CD8-positive, alpha-beta memory T cell (primary cell): ENCODE measurements at regions not wholly inside any gene's neighbourhood (a gene's known extent, or its start where the extent isn't known, plus 50 kb on each side); places are given as distances from the start of the nearest gene placed in this dataset.
"Not testable (repeated sequence)": the region's sequence is repeated elsewhere in the genome, so short reads cannot be mapped to it uniquely, and the experiment has no call there.

Experiments used
- CTCF ChIA-PET: fragments of 350-600 bp; sonication (Branson Sonifier 250); formaldehyde crosslinking; loops from one replicate; lab custom pipeline; 2021; ENCODE audit warnings: antibody characterized with exemption; lab: Charles Lee
- POLR2A ChIA-PET: fragments of 350-600 bp; sonication (Branson Sonifier 250); formaldehyde crosslinking; loops from one replicate; lab custom pipeline; 2021; ENCODE audit warnings: antibody characterized with exemption; lab: Charles Lee
- DNase-seq, 5 donors: peaks; one replicate each; pipeline versions ENCODE4 v3.0.0 to v3.0.0-alpha.2; 2020 to 2022; ENCODE audit warnings: mixed read lengths in 1 of 5
- H3K27ac ChIP-seq: one replicate; pipeline ENCODE4 v1.7.0; 2013; ENCODE audit warnings: low read depth, mild to moderate bottlenecking, low read length, moderate library complexity
- H3K27me3 ChIP-seq: 2 replicates; pipeline ENCODE4 v1.7.0; 2013; ENCODE audit warnings: low read length, mild to moderate bottlenecking; ENCODE audit not compliant: insufficient read depth, poor library complexity, severe bottlenecking
- H3K36me3 ChIP-seq: 2 replicates; pipeline ENCODE4 v1.7.0; 2013; ENCODE audit warnings: mild to moderate bottlenecking, low read length, moderate library complexity; ENCODE audit not compliant: insufficient read depth
- H3K4me1 ChIP-seq: 2 replicates; pipeline ENCODE4 v1.7.0; 2013; ENCODE audit warnings: mild to moderate bottlenecking, low read length, moderate library complexity; ENCODE audit not compliant: insufficient read depth
- H3K4me3 ChIP-seq: 2 replicates; pipeline ENCODE4 v1.7.0; 2013; ENCODE audit warnings: mild to moderate bottlenecking, low read length
- H3K9me3 ChIP-seq: 2 replicates; pipeline ENCODE4 v1.7.0; 2013; ENCODE audit warnings: mild to moderate bottlenecking, low read length
- H3K27ac Mint-ChIP-seq, 8 donors: one replicate each; pipeline ENCODE4 v1.8.0; 2020 to 2021; ENCODE audit warnings: mixed read lengths in 8 of 8, mild to moderate bottlenecking in 6 of 8, inconsistent platforms in 3 of 8, moderate library complexity in 3 of 8
- H3K27me3 Mint-ChIP-seq, 2 donors: one replicate each; pipeline ENCODE4 v1.8.0; 2020 to 2021; ENCODE audit warnings: mixed read lengths in 2 of 2, mild to moderate bottlenecking in 1 of 2, moderate library complexity in 1 of 2
- H3K36me3 Mint-ChIP-seq, 3 donors: one replicate each; pipeline ENCODE4 v1.8.0; 2020 to 2021; ENCODE audit warnings: mixed read lengths in 3 of 3, inconsistent platforms in 1 of 3, mild to moderate bottlenecking in 1 of 3
- H3K4me1 Mint-ChIP-seq, 3 donors: one replicate each; pipeline ENCODE4 v1.8.0; 2020 to 2021; ENCODE audit warnings: mixed read lengths in 3 of 3, inconsistent platforms in 1 of 3, mild to moderate bottlenecking in 1 of 3
- H3K4me3 Mint-ChIP-seq, 7 donors: one replicate each; pipeline ENCODE4 v1.8.0; 2020 to 2021; ENCODE audit warnings: mixed read lengths in 7 of 7, mild to moderate bottlenecking in 6 of 7, moderate library complexity in 4 of 7, inconsistent platforms in 2 of 7
- H3K9me3 Mint-ChIP-seq, 5 donors: one replicate each; pipeline ENCODE4 v1.8.0; 2020 to 2022; ENCODE audit warnings: mixed read lengths in 5 of 5, mild to moderate bottlenecking in 3 of 5, moderate library complexity in 2 of 5, inconsistent platforms in 1 of 5

- no peaks in the 10 kb centered on the region for H3K9me3 Mint-ChIP-seq
- H3K4me1 Mint-ChIP-seq, result peaks cover 0 to 1% (median 0%) of the 10 kb centered on the region in 3 donors
- no peak overlapping the region for H3K4me3 Mint-ChIP-seq
- CTCF ChIA-PET, result no interaction called here
- Histone ChIP-seq H3K4me3 (no peak overlapping the region), H3K27ac (no peak overlapping the region), H3K27me3 (no peaks in the 10 kb centered on the region), H3K4me1 (no peaks in the 10 kb centered on the region), H3K9me3 (no peaks in the 10 kb centered on the region), H3K36me3 (no peaks in the 10 kb centered on the region)
- DNase-seq, result no peak
- POLR2A ChIA-PET, result no interaction called here
- H3K27me3 Mint-ChIP-seq, result peaks cover 6 to 8% of the 10 kb centered on the region in 2 donors
- H3K27ac Mint-ChIP-seq, result no peak overlapping the region
- H3K36me3 Mint-ChIP-seq, result no peaks in the 10 kb centered on the region
Observed at GRCh38 chr12:124082687-124083086, 109.7 kb downstream of the ZNF664 start.

DNA sequence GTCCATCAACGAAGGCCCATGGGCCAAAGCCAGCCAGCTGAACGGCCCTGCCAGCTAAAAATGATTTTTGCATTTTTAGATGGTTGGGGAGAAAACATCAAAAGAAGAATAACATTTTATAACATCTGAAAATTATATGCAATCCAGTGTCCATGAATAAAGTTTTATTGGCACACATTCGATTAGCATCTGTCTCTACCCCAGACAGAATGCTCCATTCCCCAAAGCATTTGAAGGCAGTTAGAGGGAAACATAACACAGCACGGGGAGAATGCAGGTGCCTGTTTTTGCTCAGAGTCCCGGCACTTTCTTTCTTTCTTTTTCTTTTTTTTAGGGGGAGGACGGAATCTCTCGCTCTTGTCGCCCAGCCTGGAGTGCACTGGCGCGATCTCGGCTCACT, 110.7 kb downstream of the ZNF664 start:
- CTCF ChIA-PET, result no interaction called here
- Histone ChIP-seq H3K36me3 (no peaks in the 10 kb centered on the region), H3K9me3 (no peaks in the 10 kb centered on the region), H3K4me3 (no peak overlapping the region), H3K27me3 (no peaks in the 10 kb centered on the region), H3K27ac (no peak overlapping the region), H3K4me1 (no peaks in the 10 kb centered on the region)
- H3K27ac Mint-ChIP-seq, result no peak overlapping the region
- peaks cover 0 to 1% (median 0%) of the 10 kb centered on the region in 3 donors for H3K4me1 Mint-ChIP-seq
- no peaks in the 10 kb centered on the region for H3K36me3 Mint-ChIP-seq
- no peak for DNase-seq
- POLR2A ChIA-PET, result no interaction called here
- peaks cover 6 to 8% of the 10 kb centered on the region in 2 donors for H3K27me3 Mint-ChIP-seq
- no peaks in the 10 kb centered on the region for H3K9me3 Mint-ChIP-seq
- no peak overlapping the region for H3K4me3 Mint-ChIP-seq

- Histone ChIP-seq H3K4me1 (no peaks in the 10 kb centered on the region), H3K4me3 (no peak overlapping the region), H3K9me3 (no peaks in the 10 kb centered on the region), H3K36me3 (no peaks in the 10 kb centered on the region), H3K27ac (no peak overlapping the region), H3K27me3 (no peaks in the 10 kb centered on the region)
- CTCF ChIA-PET, result interaction anchor here (0.7 kb wide), 1 partner anchor 33 kb away, joined by 3 read pairs; no protein-coding TSS in a partner anchor
- POLR2A ChIA-PET, result no interaction called here
- Mint-ChIP-seq H3K9me3 (no peaks in the 10 kb centered on the region), H3K27me3 (peaks cover 6 to 8% of the 10 kb centered on the region in 2 donors), H3K4me1 (peaks cover 0 to 1% (median 0%) of the 10 kb centered on the region in 3 donors), H3K4me3 (no peak overlapping the region), H3K36me3 (no peaks in the 10 kb centered on the region), H3K27ac (peak overlapping the region in 2 of 8 donors; percentile 29 to 34)
- no peak for DNase-seq
Observed at GRCh38 chr12:124085419-124086296, 112.6 kb downstream of the ZNF664 start.

DNA sequence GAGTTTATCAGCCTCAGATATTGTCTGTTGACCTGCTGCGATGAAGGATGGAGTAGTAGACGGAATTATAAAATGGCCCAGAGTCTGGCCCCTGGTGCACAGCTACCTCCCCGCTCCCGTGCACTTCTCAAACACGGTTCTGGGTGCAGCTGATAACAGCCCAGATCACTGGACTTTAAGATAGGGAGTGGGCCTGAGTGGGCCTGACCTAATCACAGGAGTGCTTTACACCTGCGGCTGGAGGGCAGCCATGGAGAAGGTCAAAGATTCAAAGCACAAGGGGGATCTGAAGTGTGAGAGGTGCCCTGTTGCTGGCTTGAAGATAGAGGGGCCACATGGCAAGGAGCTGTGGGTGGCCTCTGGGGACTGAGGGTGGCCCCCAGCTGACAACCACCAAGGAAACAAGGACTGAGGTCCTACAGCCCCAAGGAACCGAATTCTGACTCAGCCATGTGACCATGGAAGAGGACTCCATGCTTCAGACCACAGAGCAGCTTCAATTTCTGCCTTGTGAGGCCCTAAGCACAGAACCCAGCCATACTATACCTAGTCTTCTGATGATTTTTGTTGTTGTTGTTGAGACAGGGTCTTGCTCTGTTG, 113.4 kb downstream of the ZNF664 start:
- Histone ChIP-seq H3K4me3 (no peak overlapping the region), H3K27ac (no peak overlapping the region), H3K36me3 (no peaks in the 10 kb centered on the region), H3K4me1 (no peaks in the 10 kb centered on the region), H3K9me3 (no peaks in the 10 kb centered on the region), H3K27me3 (no peaks in the 10 kb centered on the region)
- H3K9me3 Mint-ChIP-seq, result no peaks in the 10 kb centered on the region
- H3K27me3 Mint-ChIP-seq, result peaks cover 6 to 8% of the 10 kb centered on the region in 2 donors
- peaks cover 0 to 1% (median 0%) of the 10 kb centered on the region in 3 donors for H3K4me1 Mint-ChIP-seq
- H3K4me3 Mint-ChIP-seq, result no peak overlapping the region
- POLR2A ChIA-PET, result no interaction called here
- DNase-seq, result no peak
- peak overlapping the region in 1 of 8 donors; percentile 47 for H3K27ac Mint-ChIP-seq
- no peaks in the 10 kb centered on the region for H3K36me3 Mint-ChIP-seq
- CTCF ChIA-PET, result no interaction called here

DNA sequence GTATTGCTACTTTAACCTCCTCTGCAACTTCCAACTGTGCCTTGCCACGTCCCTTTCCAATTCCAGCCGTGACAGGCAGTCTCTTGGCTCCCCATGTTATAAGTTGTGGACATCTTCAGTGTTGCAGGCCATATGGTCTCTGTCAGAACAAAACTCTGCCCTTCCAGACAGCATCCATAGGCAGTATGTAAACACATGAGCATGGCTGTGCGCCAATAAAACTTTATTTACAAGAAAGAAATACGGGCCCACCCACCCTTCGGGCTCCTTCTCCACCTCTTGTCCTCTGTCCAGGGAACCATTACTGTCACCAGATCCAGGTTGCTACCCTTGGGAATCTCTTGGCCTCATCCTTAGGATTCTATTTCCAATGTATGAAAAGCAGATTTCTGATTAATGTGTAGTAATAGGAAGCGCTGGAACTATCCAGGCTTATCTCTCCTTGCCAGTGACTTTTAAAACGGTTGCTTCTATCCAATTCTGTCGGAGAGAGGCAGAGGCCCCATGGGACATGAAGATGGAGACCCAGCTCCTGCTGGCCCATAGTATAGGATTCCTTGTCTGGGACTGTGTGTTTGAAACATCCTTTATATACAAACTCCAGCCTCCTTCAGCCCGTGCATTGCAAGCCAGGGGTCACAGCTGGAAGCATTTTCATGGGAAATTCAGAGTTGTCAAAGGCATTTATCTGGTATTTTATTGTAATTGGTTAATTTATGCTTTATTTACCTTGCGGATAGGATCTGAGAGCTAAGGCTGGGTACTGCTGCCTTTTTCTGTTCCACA, 114.4 kb downstream of the ZNF664 start:
- peak overlapping the region in 1 of 8 donors; percentile 43 for H3K27ac Mint-ChIP-seq
- H3K27me3 ChIP-seq, result no peaks in the 10 kb centered on the region
- H3K4me3 Mint-ChIP-seq, result no peak overlapping the region
- H3K9me3 Mint-ChIP-seq, result no peaks in the 10 kb centered on the region
- CTCF ChIA-PET, result no interaction called here
- peaks cover 0 to 1% (median 0%) of the 10 kb centered on the region in 3 donors for H3K4me1 Mint-ChIP-seq
- no peaks in the 10 kb centered on the region for H3K36me3 Mint-ChIP-seq
- POLR2A ChIA-PET, result no interaction called here
- no peaks in the 10 kb centered on the region for H3K9me3 ChIP-seq
- no peak overlapping the region for H3K4me3 ChIP-seq
- H3K27ac ChIP-seq, result no peak overlapping the region
- no peaks in the 10 kb centered on the region for H3K4me1 ChIP-seq
- H3K36me3 ChIP-seq, result no peaks in the 10 kb centered on the region
- no peak for DNase-seq
- H3K27me3 Mint-ChIP-seq, result peaks cover 6 to 8% of the 10 kb centered on the region in 2 donors

- H3K4me1 ChIP-seq, result no peaks in the 10 kb centered on the region
- no peak overlapping the region for H3K4me3 ChIP-seq
- peaks cover 6 to 7% of the 10 kb centered on the region in 2 donors for H3K27me3 Mint-ChIP-seq
- no peak for DNase-seq
- CTCF ChIA-PET, result no interaction called here
- no peaks in the 10 kb centered on the region for H3K27me3 ChIP-seq
- no peaks in the 10 kb centered on the region for H3K9me3 ChIP-seq
- H3K27ac ChIP-seq, result no peak overlapping the region
- H3K36me3 Mint-ChIP-seq, result no peaks in the 10 kb centered on the region
- no peaks in the 10 kb centered on the region for H3K36me3 ChIP-seq
- peak overlapping the region in 1 of 8 donors; percentile 9 for H3K27ac Mint-ChIP-seq
- POLR2A ChIA-PET, result no interaction called here
- H3K4me1 Mint-ChIP-seq, result peaks cover 0 to 1% (median 0%) of the 10 kb centered on the region in 3 donors
- no peaks in the 10 kb centered on the region for H3K9me3 Mint-ChIP-seq
- no peak overlapping the region for H3K4me3 Mint-ChIP-seq
Observed at GRCh38 chr12:124088217-124088907, 115.3 kb downstream of the ZNF664 start.

DNA sequence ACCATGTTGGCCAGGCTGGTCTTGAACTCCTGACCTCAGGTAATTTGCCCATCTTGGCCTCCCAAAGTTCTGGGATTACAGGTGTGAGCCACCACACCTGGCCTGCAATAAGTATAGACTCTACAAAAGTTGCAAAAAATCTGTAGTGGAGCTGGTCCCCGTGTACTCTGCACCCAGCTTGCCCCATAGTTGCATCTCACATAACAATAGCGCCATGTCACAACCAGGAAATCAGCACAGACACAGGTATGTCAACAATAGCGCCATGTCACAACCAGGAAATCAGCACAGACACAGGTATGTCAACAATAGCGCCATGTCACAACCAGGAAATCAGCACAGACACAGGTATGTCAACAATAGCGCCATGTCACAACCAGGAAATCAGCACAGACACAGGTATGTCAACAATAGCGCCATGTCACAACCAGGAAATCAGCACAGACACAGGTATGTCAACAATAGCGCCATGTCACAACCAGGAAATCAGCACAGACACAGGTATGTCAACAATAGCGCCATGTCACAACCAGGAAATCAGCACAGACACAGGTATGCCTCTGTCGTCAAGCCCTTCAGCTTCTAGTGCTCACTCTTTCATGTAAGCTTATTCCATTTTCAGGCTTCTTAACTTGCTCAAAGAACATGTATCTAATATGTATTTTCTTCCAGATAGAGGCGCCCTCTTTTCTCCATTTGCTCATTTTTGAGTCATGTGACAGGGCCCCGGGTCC, 116.3 kb downstream of the ZNF664 start:
- H3K27ac ChIP-seq, H3K4me1 Mint-ChIP-seq, H3K4me1 ChIP-seq, H3K9me3 Mint-ChIP-seq, H3K9me3 ChIP-seq, DNase-seq, POLR2A ChIA-PET, H3K27ac Mint-ChIP-seq, H3K27me3 Mint-ChIP-seq, H3K36me3 Mint-ChIP-seq, H3K4me3 Mint-ChIP-seq, H3K4me3 ChIP-seq, H3K36me3 ChIP-seq, H3K27me3 ChIP-seq: not testable (repeated sequence)
- CTCF ChIA-PET, result interaction anchor here (0.8 kb wide), 1 partner anchor 38 kb away, joined by 3 read pairs; no protein-coding TSS in a partner anchor
